Ectodermal cell (in vitro differentiated cells): ENCODE measurements at regions not wholly inside any gene's neighbourhood (a gene's known extent, or its start where the extent isn't known, plus 50 kb on each side); places are given as distances from the start of the nearest gene placed in this dataset.

ENCODE experiments used
- H3K27ac ChIP-seq: 2 replicates; pipeline ENCODE4 v1.7.0; 2013; ENCODE audit warnings: mild to moderate bottlenecking, low read depth, low read length; ENCODE audit not compliant: insufficient read depth, poor library complexity, severe bottlenecking
- H3K27me3 ChIP-seq: 2 replicates; pipeline ENCODE4 v1.7.0; 2013; ENCODE audit warnings: mild to moderate bottlenecking, low read length; ENCODE audit not compliant: insufficient read depth, control insufficient read depth, poor library complexity, severe bottlenecking
- H3K36me3 ChIP-seq: one replicate; pipeline ENCODE4 v1.7.0; 2013; ENCODE audit warnings: low read length; ENCODE audit not compliant: control insufficient read depth, insufficient read depth
- H3K4me1 ChIP-seq: one replicate; pipeline ENCODE4 v1.7.0; 2013; ENCODE audit warnings: low read length; ENCODE audit not compliant: control insufficient read depth, insufficient read depth
- H3K4me3 ChIP-seq: 2 replicates; pipeline ENCODE4 v1.7.0; 2013; ENCODE audit warnings: low read depth, low read length, control low read depth; ENCODE audit not compliant: insufficient read depth
- H3K9me3 ChIP-seq: 2 replicates; pipeline ENCODE4 v1.7.0; 2013; ENCODE audit warnings: mild to moderate bottlenecking, low read length, moderate library complexity; ENCODE audit not compliant: control insufficient read depth
- WGBS, 2 experiments: methylation state at CpG; one replicate each; pipeline ENCODE4 v1.1.7; 2013; ENCODE audit warnings: missing lambda C conversion rate in 2 of 2; 5-methylcytosine and 5-hydroxymethylcytosine counted together

DNA sequence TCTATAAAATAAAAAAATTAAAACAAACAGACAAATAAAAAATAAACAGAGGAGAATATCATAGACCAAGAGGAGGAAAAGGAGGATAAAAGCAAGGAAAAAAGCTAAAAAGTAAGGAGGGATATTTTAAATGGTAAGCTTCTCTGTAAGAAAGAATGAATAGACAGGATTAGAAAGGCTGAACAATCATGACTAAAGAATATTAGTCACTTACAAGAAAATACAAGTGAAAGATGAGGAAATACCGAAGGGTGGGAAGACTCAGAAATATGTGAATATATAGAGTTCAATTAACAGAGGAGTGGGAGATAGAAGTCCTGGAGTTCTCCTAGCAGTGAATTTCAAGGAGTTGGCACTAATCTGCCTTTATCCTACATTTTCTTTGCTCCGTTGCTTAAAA lies 162.6 kb downstream of the RTL3 start:
- no peaks in the 10 kb centered on the region for H3K9me3 ChIP-seq
- H3K27me3 ChIP-seq: no peaks in the 10 kb centered on the region
- 88 to 100% methylated on average over 1 to 2 of the region's 2 CpGs for WGBS, 2 experiments
- H3K4me3 ChIP-seq: no peak overlapping the region
- no peaks in the 10 kb centered on the region for H3K4me1 ChIP-seq
- H3K27ac ChIP-seq: no peak overlapping the region
- no peaks in the 10 kb centered on the region for H3K36me3 ChIP-seq

DNA sequence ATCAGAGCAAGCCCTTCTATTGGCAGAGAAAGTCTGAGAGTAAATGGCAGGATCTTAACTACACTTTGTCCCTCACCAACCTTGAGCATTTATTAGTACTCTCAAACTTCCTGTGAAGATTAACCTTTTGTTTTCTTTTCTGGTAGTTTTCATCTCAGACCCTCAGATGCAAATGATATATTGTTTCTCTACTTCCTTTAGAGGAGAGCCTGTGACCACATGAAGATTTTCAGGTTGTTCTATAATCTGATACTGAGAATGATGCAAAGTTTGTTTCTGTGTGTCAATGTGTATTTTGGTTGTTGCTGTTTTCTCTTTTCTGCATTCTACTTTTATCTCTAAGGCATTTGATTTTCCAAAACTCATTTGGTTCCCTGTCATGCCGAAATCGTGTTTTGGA lies 165.8 kb upstream of the CYSLTR1 start:
- Histone ChIP-seq H3K4me1 (no peaks in the 10 kb centered on the region), H3K36me3 (no peaks in the 10 kb centered on the region), H3K27me3 (no peaks in the 10 kb centered on the region), H3K4me3 (no peak overlapping the region), H3K27ac (no peak overlapping the region), H3K9me3 (no peaks in the 10 kb centered on the region)
- WGBS, 2 experiments: 85 to 100% methylated on average over 2 of the region's 2 CpGs

DNA sequence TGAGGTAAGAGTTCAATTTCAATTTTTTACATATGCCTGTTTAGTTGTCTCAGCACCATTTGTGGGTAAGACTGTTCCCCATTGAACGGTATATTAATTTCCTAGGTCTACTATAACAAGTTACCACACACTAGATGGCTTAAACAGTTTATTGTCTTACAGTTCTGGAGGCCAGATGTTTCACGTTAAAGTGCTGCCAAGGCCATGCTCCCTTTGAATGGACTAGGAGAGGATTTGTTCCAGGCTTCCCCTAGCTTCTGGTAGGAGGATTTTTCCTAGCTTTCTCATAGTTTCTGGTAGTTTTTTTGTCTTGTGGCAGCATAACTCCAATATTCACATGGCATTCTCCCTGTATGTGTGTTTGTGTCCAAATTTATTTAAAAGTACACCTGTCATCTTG lies 149.3 kb upstream of the CYSLTR1 start:
- whole genome bisulfite sequencing, 2 experiments: 50 to 60% methylated on average over 1 to 2 of the region's 2 CpGs
- H3K27me3 ChIP-seq: no peaks in the 10 kb centered on the region
- H3K4me3 ChIP-seq: no peak overlapping the region
- no peaks in the 10 kb centered on the region for H3K4me1 ChIP-seq
- no peaks in the 10 kb centered on the region for H3K9me3 ChIP-seq
- H3K36me3 ChIP-seq: no peaks in the 10 kb centered on the region
- H3K27ac ChIP-seq: no peak overlapping the region

- Histone ChIP-seq H3K9me3 (no peaks in the 10 kb centered on the region), H3K4me3 (no peak overlapping the region), H3K27ac (no peak overlapping the region), H3K36me3 (no peaks in the 10 kb centered on the region), H3K27me3 (no peaks in the 10 kb centered on the region), H3K4me1 (no peaks in the 10 kb centered on the region)
- no CpG with 5 or more reads among the region's 1 CpG for WGBS, 2 experiments
These were observed 129.5 kb upstream of the CYSLTR1 start for GRCh38 chrX:78456909-78457308.

DNA sequence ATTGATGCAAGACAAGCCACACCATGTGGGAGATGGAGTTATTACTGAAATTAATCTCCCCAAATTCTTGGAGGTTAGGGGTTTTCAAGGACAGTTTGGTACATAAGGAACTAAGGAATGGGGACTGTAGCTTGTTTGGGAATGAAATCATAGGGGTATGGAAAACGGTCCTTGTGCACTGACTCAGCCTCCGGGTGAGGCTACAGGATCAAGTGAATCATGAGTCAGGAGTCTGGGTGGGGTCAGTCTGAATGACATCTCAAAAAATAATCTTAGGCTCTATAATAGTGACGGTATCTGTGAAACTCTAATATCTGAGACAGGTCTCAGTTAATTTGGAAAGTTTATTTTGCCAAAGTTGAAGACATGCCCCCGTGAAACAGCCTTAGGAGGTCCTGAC lies 128.5 kb upstream of the CYSLTR1 start:
- no peaks in the 10 kb centered on the region for H3K4me1 ChIP-seq
- no peaks in the 10 kb centered on the region for H3K27me3 ChIP-seq
- WGBS, 2 experiments: 89 to 90% methylated on average over 4 of the region's 4 CpGs
- no peaks in the 10 kb centered on the region for H3K36me3 ChIP-seq
- H3K4me3 ChIP-seq: no peak overlapping the region
- no peak overlapping the region for H3K27ac ChIP-seq
- H3K9me3 ChIP-seq: no peaks in the 10 kb centered on the region

DNA sequence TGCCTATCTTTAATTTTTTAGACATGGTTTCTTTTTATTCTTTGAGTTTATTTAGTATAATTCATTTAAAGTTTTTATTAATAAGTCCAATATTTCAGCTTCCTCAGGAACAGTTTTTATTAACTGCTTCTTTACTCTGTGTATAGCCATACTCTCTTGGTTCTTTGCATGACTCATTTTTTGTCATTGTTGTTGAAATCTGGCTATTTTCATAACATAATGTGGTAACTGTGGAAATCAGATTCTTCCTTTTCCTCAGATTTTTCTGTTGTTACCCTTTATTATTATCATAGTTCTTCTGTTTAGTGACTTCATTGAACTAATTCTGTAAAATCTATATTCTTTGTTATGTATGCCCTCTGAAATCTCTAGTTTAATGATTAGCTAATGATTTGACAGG lies 124.9 kb upstream of the CYSLTR1 start:
- no peaks in the 10 kb centered on the region for H3K36me3 ChIP-seq
- no peaks in the 10 kb centered on the region for H3K9me3 ChIP-seq
- no peaks in the 10 kb centered on the region for H3K4me1 ChIP-seq
- H3K4me3 ChIP-seq: no peak overlapping the region
- H3K27me3 ChIP-seq: no peaks in the 10 kb centered on the region
- H3K27ac ChIP-seq: no peak overlapping the region

DNA sequence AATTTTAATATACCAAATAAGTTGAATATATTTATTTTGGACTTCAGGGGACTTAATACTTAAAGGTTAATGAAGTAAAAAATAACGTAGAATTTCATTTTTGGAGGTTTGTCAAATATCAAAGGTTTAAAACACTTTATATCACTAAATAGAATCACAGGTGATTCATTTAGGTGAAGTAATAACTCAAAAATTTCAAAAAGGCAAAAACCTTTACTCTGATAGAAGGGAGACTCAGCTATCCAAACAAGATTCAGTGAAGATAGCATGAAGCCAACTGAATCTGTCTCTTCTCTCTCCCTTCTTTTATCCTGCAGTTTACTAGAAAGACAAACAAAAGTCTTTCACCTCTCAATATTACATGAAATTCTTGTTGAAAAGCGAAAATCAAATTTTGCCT lies 110.2 kb upstream of the CYSLTR1 start:
- H3K27me3 ChIP-seq: no peaks in the 10 kb centered on the region
- H3K4me1 ChIP-seq: no peaks in the 10 kb centered on the region
- no peak overlapping the region for H3K27ac ChIP-seq
- no peaks in the 10 kb centered on the region for H3K36me3 ChIP-seq
- no peaks in the 10 kb centered on the region for H3K9me3 ChIP-seq
- no peak overlapping the region for H3K4me3 ChIP-seq
- WGBS, 2 experiments: no CpG with 5 or more reads among the region's 2 CpGs

- 100% methylated on average over 1 of the region's 3 CpGs for WGBS, 2 experiments
- Histone ChIP-seq H3K9me3 (no peaks in the 10 kb centered on the region), H3K4me1 (no peaks in the 10 kb centered on the region), H3K27me3 (no peaks in the 10 kb centered on the region), H3K4me3 (no peak overlapping the region), H3K36me3 (no peaks in the 10 kb centered on the region), H3K27ac (no peak overlapping the region)
These were observed 101.8 kb upstream of the CYSLTR1 start for GRCh38 chrX:78429172-78429571.

DNA sequence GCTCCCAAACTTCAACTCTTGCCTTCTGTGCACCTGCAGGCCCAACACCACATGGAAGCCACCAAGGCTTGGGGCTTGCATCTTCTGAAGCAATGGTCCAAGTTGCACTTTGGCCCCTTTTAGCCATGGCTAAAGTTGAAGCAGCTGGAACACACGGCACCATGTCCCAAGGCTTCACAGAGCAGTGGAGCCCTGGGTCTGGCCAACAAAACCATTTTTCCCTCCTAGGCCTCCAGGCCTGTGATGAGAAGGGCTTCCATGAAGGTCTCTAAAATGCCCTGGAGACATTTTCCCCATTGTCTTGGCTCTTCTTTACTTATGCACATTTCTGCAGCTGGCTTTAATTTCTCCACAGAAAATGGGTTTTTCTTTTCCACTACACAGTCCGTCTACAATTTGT lies 61.3 kb upstream of the CYSLTR1 start:
- no peaks in the 10 kb centered on the region for H3K36me3 ChIP-seq
- H3K27me3 ChIP-seq: no peaks in the 10 kb centered on the region
- 90 to 93% methylated on average over 1 of the region's 2 CpGs for WGBS, 2 experiments
- H3K4me1 ChIP-seq: no peaks in the 10 kb centered on the region
- H3K9me3 ChIP-seq: no peaks in the 10 kb centered on the region
- no peak overlapping the region for H3K4me3 ChIP-seq
- H3K27ac ChIP-seq: no peak overlapping the region

DNA sequence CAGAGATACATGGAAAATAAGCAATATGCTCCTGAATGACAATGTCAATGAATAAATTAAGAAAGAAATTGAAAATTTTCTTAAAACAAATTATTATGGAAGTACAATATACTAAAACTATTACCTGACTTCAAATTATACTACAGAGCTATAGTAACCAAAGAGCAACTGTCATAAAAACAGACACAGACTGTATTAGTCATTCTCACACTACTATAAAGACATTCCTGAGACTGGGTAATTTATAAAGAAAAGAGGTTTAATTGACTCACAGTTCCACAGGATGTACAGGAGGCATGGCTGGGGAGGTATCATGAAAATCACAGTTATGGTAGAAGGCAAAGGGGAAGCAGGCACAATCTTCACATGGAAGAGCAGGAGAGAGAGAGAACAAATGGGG lies 60.0 kb upstream of the CYSLTR1 start:
- no peak overlapping the region for H3K27ac ChIP-seq
- no peaks in the 10 kb centered on the region for H3K36me3 ChIP-seq
- H3K9me3 ChIP-seq: no peaks in the 10 kb centered on the region
- H3K4me3 ChIP-seq: no peak overlapping the region
- H3K4me1 ChIP-seq: no peaks in the 10 kb centered on the region
- no peaks in the 10 kb centered on the region for H3K27me3 ChIP-seq

DNA sequence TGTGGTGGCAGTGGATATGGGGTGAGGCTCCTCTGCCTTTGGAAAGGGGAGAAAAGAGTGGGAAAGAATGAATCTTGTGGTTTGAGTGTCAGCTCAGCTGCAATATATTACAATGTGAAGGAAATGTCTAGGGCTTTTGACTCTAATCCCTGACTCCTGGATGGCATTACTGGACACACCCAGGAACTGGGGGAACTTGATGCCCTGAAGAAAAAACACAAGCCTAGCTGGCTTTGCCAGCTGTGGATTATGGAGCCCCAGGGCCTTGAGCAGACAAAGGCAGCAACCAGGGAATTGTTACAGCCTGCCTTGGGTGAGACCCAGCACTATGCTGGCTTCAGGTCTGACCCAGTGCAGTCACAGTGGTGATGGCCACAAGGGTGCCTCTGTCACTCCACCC lies 57.1 kb upstream of the CYSLTR1 start:
- no peaks in the 10 kb centered on the region for H3K4me1 ChIP-seq
- no peaks in the 10 kb centered on the region for H3K36me3 ChIP-seq
- H3K4me3 ChIP-seq: no peak overlapping the region
- no peaks in the 10 kb centered on the region for H3K9me3 ChIP-seq
- no peak overlapping the region for H3K27ac ChIP-seq
- H3K27me3 ChIP-seq: no peaks in the 10 kb centered on the region
